ENCODE measurements at regions not wholly inside any gene's neighbourhood (a gene's known extent, or its start where the extent isn't known, plus 50 kb on each side); places are given as distances from the start of the nearest gene placed in this dataset.

GRCh38 chr7:153400735-153401593 is 641.4 kb downstream of the ACTR3B start:
- TF ChIP-seq POLR2AphosphoS5 (IDR thresholded peaks at IDR 0.05) (no peak), CTCF (IDR thresholded peaks at IDR 0.05; ENCODE audit: poor library complexity, severe bottlenecking) (no peak), SMC3 (conservative IDR thresholded peaks at IDR 0.05; ENCODE audit: poor library complexity) (no peak), TAF1 (IDR thresholded peaks at IDR 0.05; ENCODE audit: low read depth) (no peak), REST (IDR thresholded peaks at IDR 0.05; ENCODE audit: borderline replicate concordance) (no peak), EP300 (conservative IDR thresholded peaks at IDR 0.05; ENCODE audit: poor library complexity, severe bottlenecking) (no peak)
